ENCODE measurements at regions not wholly inside any gene's neighbourhood (a gene's known extent, or its start where the extent isn't known, plus 50 kb on each side); places are given as distances from the start of the nearest gene placed in this dataset.

DNA sequence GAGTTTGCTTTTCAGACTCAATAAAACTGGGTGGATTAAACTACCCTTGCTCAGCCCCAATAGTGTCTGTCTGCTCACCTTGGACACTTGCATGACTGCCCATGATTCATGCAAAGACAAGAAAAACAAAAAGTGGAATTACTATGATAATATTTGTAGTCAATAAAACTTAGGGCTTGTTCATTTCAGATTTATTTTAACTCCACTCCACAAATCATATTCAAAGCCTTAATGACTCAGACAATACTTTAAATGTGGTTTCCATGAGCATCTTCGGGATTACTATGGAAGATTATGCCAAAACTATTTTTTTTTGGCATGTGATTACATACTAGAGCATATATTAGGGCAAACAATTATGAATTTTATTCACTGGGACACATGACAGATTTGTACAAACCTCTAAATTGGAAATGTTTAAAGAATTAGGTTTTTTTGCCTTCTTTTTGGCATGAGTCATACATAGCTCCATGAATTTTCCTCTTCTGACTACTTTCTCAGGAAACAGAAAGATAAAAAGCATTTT is 468.9 kb downstream of the ACTL7B start:
- TF ChIP-seq CTCF (IDR thresholded peaks at IDR 0.05) (no peak), EP300 (IDR thresholded peaks at IDR 0.05) (no peak), POLR2A (IDR thresholded peaks at IDR 0.05) (no peak)
